Naive thymus-derived CD8-positive, alpha-beta T cell (primary cell): ENCODE measurements at regions not wholly inside any gene's neighbourhood (a gene's known extent, or its start where the extent isn't known, plus 50 kb on each side); places are given as distances from the start of the nearest gene placed in this dataset.
"Not testable (repeated sequence)": the region's sequence is repeated elsewhere in the genome, so short reads cannot be mapped to it uniquely, and the experiment has no call there.

Experiments
- ATAC-seq, 2 donors: fragments of 150-1000 bp; cut with Tn5 transposase in 1 of 2; sonication (Bioruptor Pico), chemical (Tn5 transposase) in 1 of 2; 1 replicate in 1 of 2; 2 replicates in 1 of 2; pipeline ENCODE4 v1.10.0; 2021; ENCODE audit warnings: mild to moderate bottlenecking in 2 of 2, moderate library complexity in 2 of 2
- POLR2A ChIA-PET: fragments of 350-600 bp; sonication (Branson Sonifier 250); formaldehyde crosslinking; loops from one replicate; lab custom pipeline; 2021; ENCODE audit warnings: antibody characterized with exemption; lab: Charles Lee
- DNase-seq, 10 donors: peaks; one replicate each; pipeline versions ENCODE4 v3.0.0 to v3.0.0-alpha.2; 2020 to 2022
- H3K27ac Mint-ChIP-seq, 10 donors: one replicate each; pipeline ENCODE4 v1.8.0; 2020 to 2022; ENCODE audit warnings: mild to moderate bottlenecking in 10 of 10, mixed read lengths in 10 of 10, moderate library complexity in 4 of 10, inconsistent platforms in 1 of 10
- H3K27me3 Mint-ChIP-seq, 5 donors: one replicate each; pipeline ENCODE4 v1.8.0; 2021 to 2022; ENCODE audit warnings: mixed read lengths in 5 of 5
- H3K36me3 Mint-ChIP-seq, 3 donors: one replicate each; pipeline ENCODE4 v1.8.0; 2020 to 2022; ENCODE audit warnings: mixed read lengths in 3 of 3, mild to moderate bottlenecking in 2 of 3, inconsistent platforms in 1 of 3
- H3K4me1 Mint-ChIP-seq, 4 donors: one replicate each; pipeline ENCODE4 v1.8.0; 2021 to 2022; ENCODE audit warnings: mixed read lengths in 4 of 4
- H3K4me3 Mint-ChIP-seq, 10 donors: one replicate each; pipeline ENCODE4 v1.8.0; 2020 to 2022; ENCODE audit warnings: mild to moderate bottlenecking in 10 of 10, mixed read lengths in 10 of 10, moderate library complexity in 6 of 10, inconsistent platforms in 1 of 10
- H3K9me3 Mint-ChIP-seq, 9 donors: one replicate each; pipeline ENCODE4 v1.8.0; 2020 to 2022; ENCODE audit warnings: mixed read lengths in 9 of 9, mild to moderate bottlenecking in 3 of 9, inconsistent platforms in 1 of 9, moderate library complexity in 1 of 9

DNA sequence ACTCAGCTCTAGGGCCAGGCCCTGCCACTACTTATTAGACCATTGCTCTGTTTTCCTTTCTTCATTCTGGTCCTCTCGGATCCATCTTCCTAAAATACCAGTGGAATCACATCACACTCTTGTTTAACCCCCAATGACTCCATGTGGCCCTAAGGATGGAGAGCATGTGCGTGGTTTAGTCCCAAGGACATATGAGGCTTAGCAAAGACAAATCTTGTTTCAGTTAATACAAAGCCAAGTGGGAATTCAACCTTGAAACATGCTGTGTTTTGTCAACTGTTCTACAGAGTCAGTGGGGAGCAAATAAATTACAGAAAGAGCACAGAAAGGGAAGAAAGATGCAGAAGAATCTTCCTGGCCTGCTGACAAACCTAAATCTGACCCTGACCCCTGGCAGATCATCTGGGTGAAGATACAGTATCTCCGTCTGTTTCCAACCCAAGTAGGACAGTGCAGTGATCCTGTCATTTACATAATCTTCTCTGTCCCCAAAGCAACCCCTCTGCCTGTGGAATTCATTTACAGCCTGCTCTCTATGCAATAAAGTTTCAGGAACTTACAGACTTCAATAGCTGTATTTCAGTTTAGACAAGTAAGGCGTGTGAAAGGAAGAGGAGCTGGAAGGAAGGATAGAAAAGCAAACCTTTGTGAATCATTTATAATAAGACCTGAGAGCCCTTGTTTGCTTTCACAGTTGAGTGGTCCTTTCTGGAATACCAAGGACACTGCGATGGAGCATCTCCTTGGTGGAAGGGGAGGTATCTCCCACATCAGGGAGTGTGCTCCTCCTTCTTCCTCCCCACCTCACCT is 144.0 kb downstream of the THBS2 start:
- no peak overlapping the region for H3K27ac Mint-ChIP-seq
- H3K4me1 Mint-ChIP-seq = peaks cover 0 to 3% (median 0%) of the 10 kb centered on the region in 4 donors
- H3K36me3 Mint-ChIP-seq = no peaks in the 10 kb centered on the region
- no peak overlapping the region for H3K4me3 Mint-ChIP-seq
- peaks cover 0 to 15% (median 2%) of the 10 kb centered on the region in 5 donors for H3K27me3 Mint-ChIP-seq
- POLR2A ChIA-PET = no interaction called here
- DNase-seq (no peak), ATAC-seq (no peak)
- H3K9me3 Mint-ChIP-seq = peaks cover 0 to 12% (median 4%) of the 10 kb centered on the region in 9 donors

DNA sequence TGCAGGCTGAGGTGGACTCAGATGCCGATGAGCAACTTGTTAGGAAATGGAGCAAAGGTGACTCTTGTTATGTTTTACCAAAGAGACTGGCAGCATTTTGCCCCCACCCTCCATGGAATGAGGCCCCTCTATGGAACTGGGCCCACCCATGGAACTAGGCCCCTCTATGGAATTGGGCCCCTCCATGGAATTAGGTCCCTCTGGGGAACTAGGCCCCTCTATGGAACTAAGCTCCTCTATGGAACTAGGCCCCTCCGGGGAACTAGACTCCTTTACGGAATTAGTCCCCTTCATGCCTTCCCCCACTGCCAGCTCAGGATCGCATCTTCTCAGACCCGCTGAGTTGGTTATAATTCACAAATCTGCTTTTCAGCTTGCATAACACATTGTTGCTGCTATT is 144.9 kb downstream of the THBS2 start:
- POLR2A ChIA-PET = no interaction called here
- peaks cover 0 to 3% (median 0%) of the 10 kb centered on the region in 4 donors for H3K4me1 Mint-ChIP-seq
- H3K27me3 Mint-ChIP-seq = peaks cover 0 to 15% (median 2%) of the 10 kb centered on the region in 5 donors
- DNase-seq (no peak), ATAC-seq (no peak)
- H3K9me3 Mint-ChIP-seq = peaks cover 0 to 12% (median 4%) of the 10 kb centered on the region in 9 donors
- H3K36me3 Mint-ChIP-seq = no peaks in the 10 kb centered on the region
- no peak overlapping the region for H3K4me3 Mint-ChIP-seq
- no peak overlapping the region for H3K27ac Mint-ChIP-seq

DNA sequence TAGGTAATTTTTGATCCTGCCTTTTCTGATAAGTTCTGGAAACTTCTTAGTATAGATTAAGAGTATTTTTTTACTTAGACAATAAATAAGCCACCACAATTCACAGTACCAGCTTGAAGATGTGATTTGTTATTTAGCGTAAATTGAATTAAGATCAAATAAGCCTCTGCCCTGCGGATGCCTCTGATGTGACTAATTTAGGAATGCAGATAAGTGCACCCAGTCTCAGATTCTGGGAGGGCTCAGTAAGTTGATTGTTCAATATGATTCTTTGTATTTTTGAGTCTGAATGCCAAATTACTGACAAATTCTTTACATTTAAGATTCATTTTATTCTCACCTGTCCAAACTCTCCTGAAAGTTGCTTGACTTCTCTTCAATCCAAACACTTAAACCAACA is 147.5 kb downstream of the THBS2 start:
- peaks cover 2 to 17% (median 4%) of the 10 kb centered on the region in 5 donors for H3K27me3 Mint-ChIP-seq
- H3K36me3 Mint-ChIP-seq = no peaks in the 10 kb centered on the region
- no peaks in the 10 kb centered on the region for H3K4me1 Mint-ChIP-seq
- POLR2A ChIA-PET = no interaction called here
- no peak overlapping the region for H3K4me3 Mint-ChIP-seq
- H3K9me3 Mint-ChIP-seq = peaks cover 0 to 12% (median 9%) of the 10 kb centered on the region in 9 donors
- DNase-seq (no peak), ATAC-seq (no peak)
- H3K27ac Mint-ChIP-seq = no peak overlapping the region

DNA sequence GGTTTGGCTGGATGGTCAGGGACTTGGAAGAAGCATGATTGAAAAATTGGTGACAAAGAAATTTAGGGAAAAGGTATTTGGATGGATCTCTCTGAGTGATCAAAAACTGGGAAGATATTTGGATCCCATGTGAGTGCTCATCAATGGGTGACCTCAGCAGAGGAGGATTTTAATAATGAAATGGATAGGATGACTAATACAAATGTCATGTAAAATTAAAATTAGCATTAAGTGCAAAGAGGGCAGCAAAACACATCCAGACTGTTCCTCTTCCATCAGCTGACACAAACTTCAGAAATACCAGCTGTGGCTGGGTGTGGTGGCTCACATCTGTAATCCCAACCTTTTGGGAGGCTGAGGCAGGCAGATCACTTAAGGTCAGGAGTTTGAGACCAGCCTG is 151.7 kb downstream of the THBS2 start:
- peaks cover 0 to 9% (median 0%) of the 10 kb centered on the region in 3 donors for H3K36me3 Mint-ChIP-seq
- no peak for DNase-seq
- H3K27ac Mint-ChIP-seq = no peak overlapping the region
- no peaks in the 10 kb centered on the region for H3K4me1 Mint-ChIP-seq
- POLR2A ChIA-PET = no interaction called here
- H3K9me3 Mint-ChIP-seq = peaks cover 0 to 5% (median 0%) of the 10 kb centered on the region in 9 donors
- no peak overlapping the region for H3K4me3 Mint-ChIP-seq
- no peak for ATAC-seq
- H3K27me3 Mint-ChIP-seq = peaks cover 8 to 47% (median 21%) of the 10 kb centered on the region in 5 donors

DNA sequence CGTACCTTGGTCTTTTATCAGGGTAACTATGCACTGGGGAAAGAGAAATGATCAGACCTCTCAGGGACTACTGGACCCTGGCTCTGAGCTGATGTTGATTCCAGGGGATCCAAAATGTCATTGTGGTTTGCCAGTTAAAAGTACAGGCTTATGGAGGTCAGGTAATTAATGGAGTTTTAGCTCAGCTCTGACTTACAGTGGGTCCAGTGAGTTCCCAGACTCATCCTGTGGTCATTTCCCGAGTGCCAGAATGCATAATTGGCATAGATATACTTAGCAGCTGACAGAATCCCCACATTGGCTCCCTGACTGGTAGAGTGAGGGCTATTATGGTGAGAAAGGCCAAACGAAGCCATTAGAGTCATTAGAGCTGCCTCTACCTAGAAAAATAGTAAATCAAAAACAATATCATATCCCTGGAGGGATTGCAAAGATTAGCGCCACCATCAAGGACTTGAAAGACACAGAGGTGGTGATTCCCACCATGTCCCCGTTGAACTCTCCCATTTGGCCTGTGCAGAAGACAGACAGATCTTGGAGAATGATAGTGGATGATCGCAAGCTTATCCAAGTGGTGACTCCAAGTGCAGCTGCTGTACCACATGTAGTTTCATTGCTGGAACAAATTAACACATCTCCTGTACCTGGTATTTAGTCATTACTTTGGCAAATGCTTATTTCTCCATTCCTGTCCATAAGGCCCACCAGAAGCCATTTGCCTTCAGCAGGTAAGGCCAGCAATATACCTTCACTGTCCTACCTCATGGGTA is 152.4 kb downstream of the THBS2 start:
- DNase-seq = no peak
- Mint-ChIP-seq H3K27ac (no peak overlapping the region), H3K4me3 (no peak overlapping the region), H3K4me1 (no peaks in the 10 kb centered on the region), H3K27me3 (peaks cover 8 to 45% (median 22%) of the 10 kb centered on the region in 5 donors), H3K36me3 (peaks cover 0 to 9% (median 0%) of the 10 kb centered on the region in 3 donors), H3K9me3 (peaks cover 0 to 5% (median 0%) of the 10 kb centered on the region in 9 donors)
- ATAC-seq = no peak
- POLR2A ChIA-PET = no interaction called here

DNA sequence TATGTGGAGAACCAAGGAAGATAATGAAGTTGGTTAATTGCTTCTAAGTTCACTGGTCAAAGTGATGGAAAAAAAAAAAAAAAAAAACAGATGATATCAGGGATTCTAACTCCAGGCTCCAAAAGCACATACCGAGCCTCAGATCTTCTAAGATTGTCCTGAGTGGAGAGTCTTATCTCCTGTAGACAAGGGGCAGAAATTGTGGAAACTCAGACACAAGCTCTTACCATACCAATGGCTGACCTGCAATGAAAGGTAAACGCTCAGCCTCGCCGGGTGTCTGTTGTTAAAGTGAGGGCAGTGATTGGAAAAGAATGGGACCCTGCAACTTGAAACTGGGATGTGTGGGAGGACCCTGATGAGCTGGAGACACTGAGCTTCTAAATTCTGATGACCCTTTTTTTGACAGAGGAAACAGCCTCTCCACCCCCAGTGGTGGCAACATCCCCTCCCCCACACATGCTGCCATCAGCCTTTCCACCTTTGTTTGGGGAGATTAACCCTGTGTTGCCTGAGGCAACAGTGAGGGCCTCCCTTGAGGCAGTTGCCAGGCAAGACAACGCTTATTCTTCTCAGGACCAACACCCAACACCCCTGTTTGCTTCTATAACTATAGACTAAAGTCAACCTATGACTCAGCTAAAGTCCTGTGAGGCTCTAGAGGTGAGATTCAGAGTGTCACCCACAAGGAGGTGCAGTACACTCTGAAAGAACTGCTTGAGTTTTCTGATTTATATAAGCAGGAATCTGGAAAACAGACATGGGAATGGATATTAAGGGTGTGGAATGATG is 154.0 kb downstream of the THBS2 start:
- ATAC-seq = no peak
- Mint-ChIP-seq H3K4me1 (no peaks in the 10 kb centered on the region), H3K4me3 (no peak overlapping the region), H3K36me3 (peaks cover 0 to 9% (median 0%) of the 10 kb centered on the region in 3 donors), H3K27me3 (peaks cover 8 to 55% (median 27%) of the 10 kb centered on the region in 5 donors), H3K27ac (no peak overlapping the region), H3K9me3 (peaks cover 0 to 5% (median 0%) of the 10 kb centered on the region in 9 donors)
- DNase-seq = no peak
- POLR2A ChIA-PET = no interaction called here

DNA sequence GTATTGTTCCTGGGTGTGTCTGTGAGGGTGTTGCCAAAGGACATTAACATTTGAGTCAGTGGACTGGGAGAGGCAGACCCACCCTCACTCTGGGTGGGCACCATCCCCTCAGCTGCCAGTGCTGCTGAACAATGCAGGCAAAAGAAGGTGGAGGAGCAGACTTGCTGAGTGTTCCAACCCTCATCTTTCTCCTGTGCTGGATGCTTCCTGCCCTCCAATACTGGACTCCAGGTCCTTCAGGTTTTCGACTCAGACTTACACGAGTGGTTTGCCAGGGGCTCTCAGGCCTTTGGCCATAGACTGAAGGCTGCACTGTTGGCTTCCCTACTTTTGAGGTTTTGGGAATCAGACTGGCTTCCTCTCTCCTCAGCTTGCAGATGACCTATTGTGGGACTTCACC is 155.0 kb downstream of the THBS2 start:
- ATAC-seq, DNase-seq, H3K9me3 Mint-ChIP-seq, POLR2A ChIA-PET, H3K4me1 Mint-ChIP-seq, H3K27ac Mint-ChIP-seq, H3K36me3 Mint-ChIP-seq, H3K4me3 Mint-ChIP-seq: not testable (repeated sequence)
- H3K27me3 Mint-ChIP-seq = peaks cover 8 to 64% (median 28%) of the 10 kb centered on the region in 5 donors

DNA sequence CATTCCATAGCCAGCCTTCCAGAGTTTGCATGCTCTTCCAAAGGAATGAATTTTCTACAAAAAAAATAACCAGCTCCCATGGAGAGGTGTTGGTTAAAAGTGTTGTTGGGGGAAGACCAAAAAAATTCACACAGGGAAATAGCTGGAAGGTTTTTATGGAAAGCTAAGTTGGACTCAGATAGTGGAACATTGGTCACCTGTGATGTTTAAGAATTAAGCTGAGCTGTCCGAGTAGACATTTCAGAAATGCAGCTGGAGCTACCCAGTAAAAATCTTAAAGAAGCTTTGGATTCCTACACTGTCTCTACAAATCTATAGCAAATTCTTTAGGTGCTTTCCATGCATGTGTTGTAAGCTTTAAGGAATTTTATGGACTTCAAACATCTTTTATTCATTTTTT is 155.5 kb downstream of the THBS2 start:
- Mint-ChIP-seq H3K9me3 (peaks cover 0 to 7% (median 0%) of the 10 kb centered on the region in 9 donors), H3K27ac (no peak overlapping the region), H3K27me3 (peaks cover 8 to 68% (median 28%) of the 10 kb centered on the region in 5 donors), H3K4me1 (no peaks in the 10 kb centered on the region), H3K4me3 (no peak overlapping the region), H3K36me3 (peaks cover 0 to 9% (median 0%) of the 10 kb centered on the region in 3 donors)
- DNase-seq (no peak), ATAC-seq (no peak)
- POLR2A ChIA-PET = no interaction called here

DNA sequence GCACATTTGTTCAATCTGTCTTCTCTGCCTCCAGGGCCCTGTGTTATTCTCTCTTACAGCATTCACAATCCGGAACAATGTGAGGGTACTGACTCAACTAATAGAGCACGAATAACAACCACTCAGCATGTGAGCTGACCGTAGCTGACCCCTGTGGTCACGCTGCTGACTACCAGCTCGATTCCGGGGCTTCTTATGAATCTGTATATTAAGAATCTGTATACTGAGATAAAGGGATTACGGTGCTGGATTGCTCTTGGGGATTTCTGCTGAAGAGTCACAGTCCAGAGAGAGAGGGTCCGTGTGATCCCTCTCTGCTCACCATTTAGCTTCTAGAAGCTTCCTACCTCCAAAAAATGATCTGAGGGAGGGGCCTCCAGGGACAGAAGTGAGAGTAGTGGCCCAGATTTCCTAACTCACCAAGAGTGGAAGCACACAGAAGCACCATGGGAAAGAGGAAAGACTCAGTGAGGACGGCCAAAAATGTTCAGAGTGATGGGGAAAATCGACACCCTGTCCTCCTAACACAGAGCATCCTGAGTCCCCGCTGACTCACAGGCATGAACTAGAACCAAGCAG is 156.2 kb downstream of the THBS2 start:
- no peaks in the 10 kb centered on the region for H3K4me1 Mint-ChIP-seq
- no peak overlapping the region for H3K27ac Mint-ChIP-seq
- POLR2A ChIA-PET = no interaction called here
- H3K27me3 Mint-ChIP-seq = peaks cover 8 to 68% (median 28%) of the 10 kb centered on the region in 5 donors
- H3K36me3 Mint-ChIP-seq = peaks cover 0 to 9% (median 0%) of the 10 kb centered on the region in 3 donors
- ATAC-seq = no peak
- no peak overlapping the region for H3K4me3 Mint-ChIP-seq
- peaks cover 0 to 10% (median 3%) of the 10 kb centered on the region in 9 donors for H3K9me3 Mint-ChIP-seq
- DNase-seq = no peak

DNA sequence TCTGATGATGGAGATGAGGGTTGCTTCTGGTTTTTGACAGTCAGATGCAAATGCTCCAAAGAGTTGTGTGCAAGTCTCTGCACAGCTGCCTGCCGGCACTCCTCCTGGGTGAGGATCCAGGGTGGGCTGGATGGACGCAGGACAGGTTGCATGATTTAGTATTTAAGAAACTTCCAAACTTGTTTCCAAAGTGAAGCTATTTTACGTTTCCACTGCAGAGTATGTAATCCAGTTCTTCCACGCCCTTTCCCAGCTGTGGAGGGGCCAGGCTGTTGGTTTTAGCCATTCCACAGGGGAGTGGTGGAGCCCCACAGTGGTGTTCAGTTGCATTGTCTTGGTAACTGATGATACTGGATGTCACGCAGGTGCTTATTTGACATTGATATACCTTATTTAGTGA is 157.3 kb downstream of the THBS2 start:
- H3K36me3 Mint-ChIP-seq = peaks cover 0 to 15% (median 0%) of the 10 kb centered on the region in 3 donors
- H3K9me3 Mint-ChIP-seq = peaks cover 0 to 16% (median 11%) of the 10 kb centered on the region in 9 donors
- DNase-seq (no peak), ATAC-seq (no peak)
- H3K27me3 Mint-ChIP-seq = peaks cover 6 to 59% (median 24%) of the 10 kb centered on the region in 5 donors
- H3K4me3 Mint-ChIP-seq = no peak overlapping the region
- H3K27ac Mint-ChIP-seq = no peak overlapping the region
- H3K4me1 Mint-ChIP-seq = no peaks in the 10 kb centered on the region
- POLR2A ChIA-PET = no interaction called here

DNA sequence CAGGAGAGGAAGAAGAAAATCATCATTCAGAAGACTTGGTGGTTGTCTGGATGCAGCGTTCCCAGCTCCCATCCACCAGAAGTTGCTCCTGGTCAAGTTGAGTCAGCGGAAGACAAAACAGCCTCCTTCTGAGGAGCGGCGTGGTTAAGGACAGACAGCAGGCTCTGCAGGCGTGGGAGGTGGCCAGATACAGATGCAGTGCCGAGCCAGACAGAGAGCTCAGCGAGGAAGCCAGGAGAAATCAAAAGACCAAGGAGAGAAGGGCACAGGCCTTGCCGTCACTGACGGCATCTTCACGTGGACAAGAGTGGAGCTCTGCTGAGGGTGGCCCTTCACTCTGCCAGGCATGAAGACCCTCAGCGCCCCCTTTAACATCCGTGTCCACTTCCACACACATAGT is 158.5 kb downstream of the THBS2 start:
- DNase-seq (no peak), ATAC-seq (no peak)
- H3K4me1 Mint-ChIP-seq = no peaks in the 10 kb centered on the region
- H3K27me3 Mint-ChIP-seq = peaks cover 3 to 54% (median 20%) of the 10 kb centered on the region in 5 donors
- no peak overlapping the region for H3K4me3 Mint-ChIP-seq
- H3K27ac Mint-ChIP-seq = no peak overlapping the region
- POLR2A ChIA-PET = no interaction called here
- peaks cover 1 to 28% (median 14%) of the 10 kb centered on the region in 9 donors for H3K9me3 Mint-ChIP-seq
- peaks cover 0 to 22% (median 0%) of the 10 kb centered on the region in 3 donors for H3K36me3 Mint-ChIP-seq

DNA sequence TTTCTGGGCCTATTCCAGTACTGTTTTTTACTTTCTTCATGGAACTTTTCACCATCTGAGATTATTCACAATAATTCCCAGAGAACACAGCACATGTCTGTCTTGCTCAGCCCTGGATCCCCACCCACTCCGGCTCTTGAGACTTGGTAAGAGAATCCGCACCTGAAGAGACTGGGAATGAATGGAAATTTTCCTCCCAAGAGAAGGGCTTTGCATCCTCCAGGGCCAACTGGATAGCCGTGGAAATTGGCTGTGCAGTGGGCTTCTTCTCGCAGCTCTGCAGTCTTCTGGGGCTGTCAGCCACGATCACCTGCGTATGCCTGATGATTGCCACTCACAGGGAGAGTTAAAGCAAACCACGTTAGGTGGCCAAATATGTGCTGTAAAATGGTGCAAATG is 159.1 kb downstream of the THBS2 start:
- H3K4me1 Mint-ChIP-seq = no peaks in the 10 kb centered on the region
- no peak overlapping the region for H3K27ac Mint-ChIP-seq
- DNase-seq (no peak), ATAC-seq (no peak)
- H3K4me3 Mint-ChIP-seq = no peak overlapping the region
- H3K27me3 Mint-ChIP-seq = peaks cover 0 to 48% (median 19%) of the 10 kb centered on the region in 5 donors
- peaks cover 0 to 23% (median 0%) of the 10 kb centered on the region in 3 donors for H3K36me3 Mint-ChIP-seq
- POLR2A ChIA-PET = no interaction called here
- H3K9me3 Mint-ChIP-seq = peaks cover 5 to 34% (median 20%) of the 10 kb centered on the region in 9 donors
